Activated CD8-positive, alpha-beta T cell treated with anti-CD3 and anti-CD28 coated beads for 36 hours (primary cell): ENCODE measurements at regions not wholly inside any gene's neighbourhood (a gene's known extent, or its start where the extent isn't known, plus 50 kb on each side); places are given as distances from the start of the nearest gene placed in this dataset.
"Not testable (repeated sequence)": the region's sequence is repeated elsewhere in the genome, so short reads cannot be mapped to it uniquely, and the experiment has no call there.

Experiments
- ATAC-seq: fragments of 200-7000 bp; cut with Tn5 transposase; one replicate; pipeline ENCODE4 v1.10.0; 2021; ENCODE audit warnings: mild to moderate bottlenecking, moderate library complexity
- CTCF ChIA-PET: fragments of 350-600 bp; sonication (Branson Sonifier 250); formaldehyde crosslinking; loops from one replicate; lab custom pipeline; 2021; ENCODE audit warnings: antibody characterized with exemption; lab: Charles Lee
- POLR2A ChIA-PET: fragments of 350-600 bp; sonication (Branson Sonifier 250); formaldehyde crosslinking; loops from one replicate; lab custom pipeline; 2021; ENCODE audit warnings: antibody characterized with exemption; lab: Charles Lee
- DNase-seq: peaks from one replicate; pipeline ENCODE4 v3.0.0-alpha.2; 2020
- H3K27ac Mint-ChIP-seq: one replicate; pipeline ENCODE4 v1.8.0; 2021; ENCODE audit warnings: mild to moderate bottlenecking, mixed read lengths
- H3K27me3 Mint-ChIP-seq: one replicate; pipeline ENCODE4 v1.8.0; 2021; ENCODE audit warnings: mixed read lengths
- H3K36me3 Mint-ChIP-seq: one replicate; pipeline ENCODE4 v1.8.0; 2021; ENCODE audit warnings: low read depth, mixed read lengths
- H3K4me1 Mint-ChIP-seq: one replicate; pipeline ENCODE4 v1.8.0; 2021; ENCODE audit warnings: low read depth, mixed read lengths
- H3K4me3 Mint-ChIP-seq: one replicate; pipeline ENCODE4 v1.8.0; 2021; ENCODE audit warnings: mild to moderate bottlenecking, moderate library complexity, mixed read lengths
- H3K9me3 Mint-ChIP-seq: one replicate; pipeline ENCODE4 v1.8.0; 2021; ENCODE audit warnings: mixed read lengths
- intact Hi-C: fragments of 100-400 bp; cut with micrococcal nuclease; formaldehyde crosslinking; loops from one replicate; pipeline ENCODE4 v1.10.0; 2022
- TF ChIP-seq, protein P1 (sequence below): fragments of 200-600 bp; IDR thresholded peaks from one replicate; pipeline ENCODE4 v1.8.0; 2022; ENCODE audit warnings: antibody characterized with exemption, mild to moderate bottlenecking

DNA sequence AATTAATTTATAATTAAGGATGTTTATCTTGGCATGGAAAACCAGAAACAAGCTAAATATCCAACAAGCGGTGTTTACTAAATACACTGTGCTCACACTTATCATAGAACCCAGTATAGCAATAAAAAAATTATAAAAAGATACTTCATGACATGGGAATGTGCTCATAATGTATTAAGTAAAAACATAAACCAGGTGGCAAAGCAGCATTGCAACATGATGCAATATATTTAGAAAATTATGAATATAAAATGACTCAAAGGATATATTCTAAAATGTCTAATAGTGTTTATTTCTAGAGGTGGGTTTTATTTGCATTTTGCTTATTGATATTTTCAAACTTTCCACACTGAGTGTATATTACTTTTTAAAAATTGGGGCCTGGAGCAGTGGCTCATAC, 84.4 kb upstream of the ATL2 start:
- intact Hi-C loops: no loop called here
- no peak for DNase-seq
- no peak for ATAC-seq
- Mint-ChIP-seq H3K9me3 (no peaks in the 10 kb centered on the region), H3K4me3 (no peak overlapping the region), H3K27ac (no peak overlapping the region), H3K27me3 (peaks cover 4% of the 10 kb centered on the region), H3K4me1 (peaks cover 9% of the 10 kb centered on the region), H3K36me3 (no peaks in the 10 kb centered on the region)
- ChIA-PET POLR2A (no interaction called here), CTCF (interaction anchor here (0.6 kb wide), 1 partner anchor 1676 kb away, joined by 3 read pairs; no protein-coding TSS in a partner anchor)
- TF ChIP-seq, protein P1, sequence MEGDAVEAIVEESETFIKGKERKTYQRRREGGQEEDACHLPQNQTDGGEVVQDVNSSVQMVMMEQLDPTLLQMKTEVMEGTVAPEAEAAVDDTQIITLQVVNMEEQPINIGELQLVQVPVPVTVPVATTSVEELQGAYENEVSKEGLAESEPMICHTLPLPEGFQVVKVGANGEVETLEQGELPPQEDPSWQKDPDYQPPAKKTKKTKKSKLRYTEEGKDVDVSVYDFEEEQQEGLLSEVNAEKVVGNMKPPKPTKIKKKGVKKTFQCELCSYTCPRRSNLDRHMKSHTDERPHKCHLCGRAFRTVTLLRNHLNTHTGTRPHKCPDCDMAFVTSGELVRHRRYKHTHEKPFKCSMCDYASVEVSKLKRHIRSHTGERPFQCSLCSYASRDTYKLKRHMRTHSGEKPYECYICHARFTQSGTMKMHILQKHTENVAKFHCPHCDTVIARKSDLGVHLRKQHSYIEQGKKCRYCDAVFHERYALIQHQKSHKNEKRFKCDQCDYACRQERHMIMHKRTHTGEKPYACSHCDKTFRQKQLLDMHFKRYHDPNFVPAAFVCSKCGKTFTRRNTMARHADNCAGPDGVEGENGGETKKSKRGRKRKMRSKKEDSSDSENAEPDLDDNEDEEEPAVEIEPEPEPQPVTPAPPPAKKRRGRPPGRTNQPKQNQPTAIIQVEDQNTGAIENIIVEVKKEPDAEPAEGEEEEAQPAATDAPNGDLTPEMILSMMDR: no peak

DNA sequence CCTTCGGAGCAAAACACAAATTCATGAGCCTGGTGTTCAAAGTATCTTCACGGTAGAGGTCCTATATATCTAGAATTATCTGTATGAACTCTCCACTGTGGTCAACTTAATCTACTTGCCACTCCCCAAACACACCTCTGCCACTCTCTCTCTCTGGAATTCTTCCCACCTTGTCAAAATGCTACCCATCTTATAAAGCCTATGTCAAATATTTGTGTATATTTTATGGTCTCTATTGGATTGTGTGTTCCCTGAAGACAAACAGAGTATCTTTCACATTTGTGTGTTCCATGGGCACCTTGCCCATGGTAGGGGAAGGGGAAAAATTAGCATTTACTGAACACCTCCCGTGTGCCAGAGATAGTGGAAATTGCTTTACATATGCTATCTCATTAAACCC, 83.2 kb upstream of the ATL2 start:
- ChIA-PET CTCF (no interaction called here), POLR2A (no interaction called here)
- Mint-ChIP-seq H3K36me3 (no peaks in the 10 kb centered on the region), H3K4me3 (no peak overlapping the region), H3K4me1 (peaks cover 9% of the 10 kb centered on the region), H3K9me3 (no peaks in the 10 kb centered on the region), H3K27ac (no peak overlapping the region), H3K27me3 (peaks cover 4% of the 10 kb centered on the region)
- ATAC-seq: no peak
- TF ChIP-seq, protein P1: no peak
- intact Hi-C loops: no loop called here
- DNase-seq: no peak

DNA sequence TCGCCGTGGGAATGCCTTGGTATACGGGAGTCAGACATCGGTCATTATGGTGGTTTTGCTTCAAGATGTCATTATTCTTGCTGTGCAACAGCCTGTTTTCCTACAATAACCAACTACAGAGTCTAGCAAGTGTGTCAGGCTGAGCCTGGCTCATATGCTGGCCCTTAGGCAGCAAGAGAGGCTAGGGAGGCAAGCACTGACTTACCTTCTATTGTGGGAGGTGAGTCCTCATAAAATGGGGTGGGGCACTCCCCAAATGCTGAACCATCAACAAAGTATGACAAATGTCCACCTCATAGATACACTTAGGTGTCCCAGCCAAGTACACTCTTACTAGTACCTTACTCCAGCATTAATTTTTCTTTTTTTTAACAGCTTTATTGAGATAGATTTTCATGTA, 77.0 kb upstream of the ATL2 start:
- DNase-seq (no peak), ATAC-seq (no peak)
- Mint-ChIP-seq H3K36me3 (no peaks in the 10 kb centered on the region), H3K4me3 (no peak overlapping the region), H3K4me1 (no peaks in the 10 kb centered on the region), H3K9me3 (no peaks in the 10 kb centered on the region), H3K27ac (no peak overlapping the region), H3K27me3 (peaks cover 2% of the 10 kb centered on the region)
- TF ChIP-seq, protein P1: no peak
- intact Hi-C loops: no loop called here
- CTCF ChIA-PET: no interaction called here
- POLR2A ChIA-PET: no interaction called here

DNA sequence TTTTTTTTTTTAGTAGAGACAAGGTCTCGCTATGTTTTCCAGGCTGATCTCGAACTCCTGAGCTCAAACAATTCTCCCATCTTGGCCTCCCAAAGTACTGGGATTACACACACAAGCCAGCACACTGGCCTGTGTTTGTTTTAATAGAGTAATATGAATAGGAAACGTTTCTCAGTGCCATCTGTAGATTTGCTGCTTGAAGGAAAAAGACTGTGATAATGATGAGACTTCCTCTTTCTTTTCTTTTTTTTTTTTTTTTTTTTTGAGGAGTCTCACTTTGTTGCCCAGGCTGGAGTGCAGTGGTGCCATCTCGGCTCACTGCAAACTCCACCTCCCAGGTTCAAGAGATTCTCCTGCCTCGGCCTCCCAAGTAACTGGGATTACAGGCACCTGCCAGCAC, 74.7 kb upstream of the ATL2 start:
- H3K4me1 Mint-ChIP-seq, intact Hi-C loops, H3K9me3 Mint-ChIP-seq, H3K36me3 Mint-ChIP-seq, POLR2A ChIA-PET, H3K27me3 Mint-ChIP-seq, CTCF ChIA-PET, H3K4me3 Mint-ChIP-seq, ATAC-seq, H3K27ac Mint-ChIP-seq, DNase-seq: not testable (repeated sequence)

DNA sequence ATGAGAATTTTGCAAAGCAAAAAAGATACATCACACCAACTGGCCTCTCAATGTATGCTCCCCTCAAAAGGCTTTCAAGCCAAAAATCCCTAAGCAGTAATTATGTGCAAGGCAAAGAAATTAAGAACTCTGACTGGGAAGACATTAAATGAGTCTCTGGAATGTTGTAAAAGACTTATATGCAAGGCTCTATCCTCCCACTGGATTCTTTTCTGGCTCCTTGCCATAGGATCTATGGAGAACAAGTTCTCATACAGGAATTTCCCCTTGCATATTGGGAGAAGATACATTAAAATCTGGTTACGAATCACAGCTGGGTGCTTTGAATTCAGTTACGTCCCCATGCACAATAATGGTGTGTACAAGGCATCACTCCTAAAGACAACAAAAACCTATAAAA, 73.4 kb upstream of the ATL2 start:
- ChIA-PET CTCF (interaction anchor here (1.4 kb wide), 1 partner anchor 58 kb away, joined by 6 read pairs; no protein-coding TSS in a partner anchor), POLR2A (no interaction called here)
- no peak overlapping the region for H3K4me3 Mint-ChIP-seq
- H3K27me3 Mint-ChIP-seq: no peaks in the 10 kb centered on the region
- TF ChIP-seq, protein P1: no peak
- ATAC-seq (no peak), DNase-seq (no peak)
- intact Hi-C loops: no loop called here
- no peaks in the 10 kb centered on the region for H3K9me3 Mint-ChIP-seq
- H3K4me1 Mint-ChIP-seq: no peaks in the 10 kb centered on the region
- H3K36me3 Mint-ChIP-seq: no peaks in the 10 kb centered on the region
- H3K27ac Mint-ChIP-seq: no peak overlapping the region
